IMR-90 (cell line): ENCODE measurements at regions not wholly inside any gene's neighbourhood (a gene's known extent, or its start where the extent isn't known, plus 50 kb on each side); places are given as distances from the start of the nearest gene placed in this dataset.

ENCODE experiments used
- ATAC-seq: fragments of 200-7000 bp; cut with Tn5 transposase; 2 replicates; pipeline ENCODE4 v1.9.1; 2020; ENCODE audit warnings: low read depth, mild to moderate bottlenecking, moderate library complexity
- BruUV-seq: library from RNA; stranded (reverse); fragments of 400-500 nt; replicated peaks from 2 replicates; lab custom pipeline; 2021; lab: Mats Ljungman, UMichigan
- CTCF ChIA-PET: fragments of 300-600 bp; formaldehyde crosslinking; extraction: SDS; loops from one replicate; lab custom pipeline; 2021; ENCODE audit warnings: antibody characterized with exemption; lab: Yijun Ruan, JAX
- POLR2A ChIA-PET: fragments of 300-600 bp; sonication (Branson Sonifier 250); formaldehyde crosslinking; loops from one replicate; lab custom pipeline; 2022; ENCODE audit warnings: antibody characterized with exemption; ENCODE audit not compliant: unreplicated experiment; lab: Charles Lee
- DNase-seq: peaks from one replicate; pipeline ENCODE4 v3.0.0; 2013
- H2AFZ ChIP-seq: replicated peaks from 2 replicates; pipeline ENCODE3; 2013; ENCODE audit warnings: low read length, mild to moderate bottlenecking; ENCODE audit not compliant: poor library complexity
- H2AK5ac ChIP-seq: 2 replicates; pipeline ENCODE4 v1.6.1; 2013; ENCODE audit warnings: low read depth, low read length, inconsistent platforms
- H2AK9ac ChIP-seq: replicated peaks from 2 replicates; pipeline ENCODE3; 2013; ENCODE audit warnings: mild to moderate bottlenecking, low read depth, low read length, moderate library complexity; ENCODE audit not compliant: poor library complexity
- H2BK120ac ChIP-seq: 2 replicates; pipeline ENCODE4 v1.6.1; 2013; ENCODE audit warnings: low read depth, low read length, inconsistent platforms
- H2BK15ac ChIP-seq: 3 replicates; pipeline ENCODE4 v1.6.1; 2013; ENCODE audit warnings: low read depth, low read length, inconsistent platforms
- H2BK20ac ChIP-seq: 2 replicates; pipeline ENCODE4 v1.6.1; 2013; ENCODE audit warnings: low read depth, mild to moderate bottlenecking, inconsistent platforms, low read length, moderate library complexity
- H2BK5ac ChIP-seq: 2 replicates; pipeline ENCODE4 v1.6.1; 2013; ENCODE audit warnings: mild to moderate bottlenecking, low read depth, low read length, inconsistent platforms; ENCODE audit not compliant: poor library complexity, severe bottlenecking
- H3K14ac ChIP-seq: replicated peaks from 2 replicates; pipeline ENCODE4 v1.6.1; 2013; ENCODE audit warnings: low read depth, low read length, inconsistent platforms
- H3K18ac ChIP-seq: 2 replicates; pipeline ENCODE4 v1.6.1; 2013; ENCODE audit warnings: low read depth, low read length, control low read depth
- H3K23ac ChIP-seq: 2 replicates; pipeline ENCODE4 v1.6.1; 2013; ENCODE audit warnings: low read depth, low read length, inconsistent platforms
- H3K27ac ChIP-seq: 2 replicates; pipeline ENCODE4 v1.5.1; 2013; ENCODE audit warnings: mild to moderate bottlenecking, control low read depth, low read length; ENCODE audit not compliant: insufficient read depth
- H3K27me3 ChIP-seq: 2 replicates; pipeline ENCODE4 v1.6.1; 2013; ENCODE audit warnings: low read length; ENCODE audit not compliant: control insufficient read depth, insufficient read depth
- H3K36me3 ChIP-seq: 2 replicates; pipeline ENCODE4 v1.6.1; 2013; ENCODE audit warnings: low read length, mixed read lengths; ENCODE audit not compliant: control insufficient read depth, insufficient read depth
- H3K4ac ChIP-seq: 2 replicates; pipeline ENCODE4 v1.6.1; 2013; ENCODE audit warnings: low read depth, low read length, inconsistent platforms
- H3K4me1 ChIP-seq: 2 replicates; pipeline ENCODE4 v1.6.1; 2013; ENCODE audit warnings: low read length, mixed read lengths; ENCODE audit not compliant: control insufficient read depth, insufficient read depth
- H3K4me2 ChIP-seq: 2 replicates; pipeline ENCODE4 v1.6.1; 2013; ENCODE audit warnings: low read depth, mild to moderate bottlenecking, control low read depth, low read length, moderate library complexity
- H3K4me3 ChIP-seq: 2 replicates; pipeline ENCODE4 v1.5.1; 2013; ENCODE audit warnings: low read depth, mild to moderate bottlenecking, control low read depth, low read length, moderate library complexity; ENCODE audit not compliant: insufficient read depth
- H3K56ac ChIP-seq: 2 replicates; pipeline ENCODE4 v1.6.1; 2013; ENCODE audit warnings: low read length, inconsistent platforms; ENCODE audit not compliant: insufficient read depth; ENCODE audit errors: extremely low read depth
- H3K79me1 ChIP-seq, 2 experiments: 2 replicates each; pipeline ENCODE4 v1.6.1; 2013; ENCODE audit warnings: low read length in 2 of 2, inconsistent platforms in 1 of 2, low read depth in 1 of 2
- H3K9ac ChIP-seq: 2 replicates; pipeline ENCODE4 v1.6.1; 2013; ENCODE audit warnings: low read depth, low read length, control low read depth
- H3K9me1 ChIP-seq: 2 replicates; pipeline ENCODE4 v1.6.1; 2013; ENCODE audit warnings: low read length, inconsistent platforms; ENCODE audit not compliant: insufficient read depth
- H3K9me3 ChIP-seq: 2 replicates; pipeline ENCODE4 v1.6.1; 2013; ENCODE audit warnings: low read length; ENCODE audit not compliant: control insufficient read depth, insufficient read depth
- H4K20me1 ChIP-seq: 2 replicates; pipeline ENCODE4 v1.6.1; 2013; ENCODE audit warnings: low read length, inconsistent platforms; ENCODE audit not compliant: insufficient read depth
- H4K5ac ChIP-seq: 2 replicates; pipeline ENCODE4 v1.6.1; 2013; ENCODE audit warnings: mild to moderate bottlenecking, low read depth, low read length, control low read depth
- H4K8ac ChIP-seq, 2 experiments: 2 replicates each; pipeline ENCODE4 v1.6.1; 2013; ENCODE audit warnings: low read depth in 2 of 2, low read length in 2 of 2, control low read depth in 1 of 2, inconsistent platforms in 1 of 2
- H4K91ac ChIP-seq: 2 replicates; pipeline ENCODE4 v1.6.1; 2013; ENCODE audit warnings: low read depth, low read length, inconsistent platforms; ENCODE audit not compliant: insufficient read depth
- BHLHE40 ChIP-seq: fragments of 150-350 bp; IDR thresholded peaks from 2 replicates; pipeline ENCODE4 v1.6.1; 2016; ENCODE audit warnings: mild to moderate bottlenecking, low read depth, low read length
- WGBS, 2 experiments: methylation state at CpG; one replicate each; pipeline versions ENCODE4 v1.1.5 to v1.1.7; 2013; ENCODE audit warnings: missing lambda C conversion rate in 2 of 2; ENCODE audit not compliant: insufficient read length in 1 of 2; ENCODE audit errors: extremely low coverage in 2 of 2; 5-methylcytosine and 5-hydroxymethylcytosine counted together
- dilution Hi-C: fragments of 300-500 bp; cut with HindIII; formaldehyde crosslinking; loops from one replicate; pipeline ENCODE4 v1.14.3; 2018; ENCODE audit warnings: low sequenced_read_pairs; ENCODE audit not compliant: unreplicated experiment
- in situ Hi-C: fragments of 300-500 bp; cut with MboI; formaldehyde crosslinking; loops from 3 replicates; pipeline ENCODE4 v1.14.3; 2019; ENCODE audit warnings: low sequenced_read_pairs, inconsistent platforms, mixed read lengths
- intact Hi-C: fragments of 100-400 bp; cut with micrococcal nuclease; formaldehyde crosslinking; loops from 2 replicates; pipeline ENCODE4 v1.10.0; 2022

DNA sequence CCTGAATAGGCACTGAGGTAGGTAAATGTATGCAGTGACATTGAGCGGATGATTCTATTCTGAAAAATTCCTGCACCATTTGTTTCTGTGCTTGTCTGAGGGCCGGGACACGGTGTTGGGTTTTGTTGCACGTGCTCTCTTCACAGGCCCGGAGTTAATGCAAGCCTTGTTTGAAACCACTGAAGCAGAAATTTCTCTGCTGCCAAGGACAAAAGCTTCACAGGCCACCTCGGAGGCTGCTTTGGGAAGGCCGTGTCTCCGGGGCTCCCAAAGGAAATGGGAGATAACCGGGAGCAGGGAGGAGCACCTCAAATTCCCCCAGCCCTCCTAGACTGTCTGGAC, 179.4 kb downstream of the OPA1 start:
- no peak overlapping the region for H3K4me2 ChIP-seq

More for the DNA sequence above, 179.4 kb downstream of the OPA1 start:
- H3K27me3 ChIP-seq: peaks cover 51% of the 10 kb centered on the region
- no peak overlapping the region for H2AK9ac ChIP-seq
- dilution Hi-C loops (no loop called here), in situ Hi-C loops (no loop called here), intact Hi-C loops (loop anchor here (10.0 kb wide), 1 partner anchor 1208 kb away; no protein-coding TSS in a partner anchor)
- no peak overlapping the region for H3K23ac ChIP-seq
- no peak overlapping the region for H2BK15ac ChIP-seq
- no peaks in the 10 kb centered on the region for H3K79me1 ChIP-seq
- no peaks in the 10 kb centered on the region for H4K20me1 ChIP-seq
- no peak overlapping the region for H3K56ac ChIP-seq
- no peak overlapping the region for H2BK120ac ChIP-seq
- no peak overlapping the region for H3K4ac ChIP-seq
- BruUV-seq: no TSS peak
- H3K18ac ChIP-seq: no peak overlapping the region
- TF ChIP-seq BHLHE40: no peak
- H3K36me3 ChIP-seq: no peaks in the 10 kb centered on the region
- DNase-seq: no peak
- H3K27ac ChIP-seq: no peak overlapping the region
- H3K4me3 ChIP-seq: no peak overlapping the region
- ChIA-PET POLR2A (no interaction called here), CTCF (no interaction called here)
- H3K9me1 ChIP-seq: no peaks in the 10 kb centered on the region
- no peak overlapping the region for H3K14ac ChIP-seq
- no peak overlapping the region for H4K91ac ChIP-seq
- H3K4me1 ChIP-seq: no peaks in the 10 kb centered on the region
- H3K9ac ChIP-seq: no peak overlapping the region
- H4K8ac ChIP-seq: no peak overlapping the region
- no peak overlapping the region for H2BK20ac ChIP-seq
- no peaks in the 10 kb centered on the region for H3K9me3 ChIP-seq
- no peak overlapping the region for H2BK5ac ChIP-seq
- H2AFZ ChIP-seq: no peak overlapping the region
- no peak overlapping the region for H4K5ac ChIP-seq
- no peak for ATAC-seq
- no peak overlapping the region for H2AK5ac ChIP-seq
- 67% methylated on average over 4 of the region's 9 CpGs; no CpG with 5 or more reads in 1 of the 2 experiments for WGBS, 2 experiments
